ENCODE measurements at regions not wholly inside any gene's neighbourhood (a gene's known extent, or its start where the extent isn't known, plus 50 kb on each side); places are given as distances from the start of the nearest gene placed in this dataset.
"Not testable (repeated sequence)": the region's sequence is repeated elsewhere in the genome, so short reads cannot be mapped to it uniquely, and the experiment has no call there.

DNA sequence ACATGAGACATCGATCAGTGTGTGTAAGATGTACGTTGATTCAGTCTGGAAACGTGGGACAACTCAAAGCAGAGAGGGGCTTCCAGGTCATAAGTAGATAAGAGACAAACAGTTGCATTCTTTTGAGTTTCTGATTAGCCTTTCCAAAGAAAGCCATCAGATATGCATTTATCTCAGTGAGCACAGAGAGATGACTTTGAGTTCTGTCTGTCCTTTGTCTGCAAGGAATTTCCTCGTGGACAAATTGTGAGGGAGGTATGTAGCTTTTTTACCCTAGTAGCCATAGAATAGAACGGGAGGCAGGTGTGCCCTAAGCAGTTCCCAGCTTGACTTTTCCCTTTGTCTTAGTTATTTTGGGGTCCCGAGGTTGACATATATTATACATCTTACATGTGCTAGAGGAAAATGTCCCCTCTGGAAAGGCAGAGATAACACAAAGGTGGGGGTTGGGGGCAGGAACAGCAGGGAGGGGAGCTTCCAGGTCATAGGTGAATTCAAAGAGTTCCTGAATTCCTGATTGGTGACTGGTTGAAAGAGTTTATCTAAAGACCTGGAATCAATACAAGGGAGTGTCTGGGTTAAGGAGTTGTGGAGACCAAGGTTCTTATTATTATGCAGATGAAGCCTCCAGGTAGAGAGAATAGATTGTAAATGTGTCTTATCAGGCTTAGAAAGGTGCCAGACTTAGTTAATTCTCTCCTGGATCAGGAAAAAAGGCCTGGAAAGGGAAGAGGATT, 237.0 kb downstream of the NFATC2 start:
- no peak for DNase-seq

DNA sequence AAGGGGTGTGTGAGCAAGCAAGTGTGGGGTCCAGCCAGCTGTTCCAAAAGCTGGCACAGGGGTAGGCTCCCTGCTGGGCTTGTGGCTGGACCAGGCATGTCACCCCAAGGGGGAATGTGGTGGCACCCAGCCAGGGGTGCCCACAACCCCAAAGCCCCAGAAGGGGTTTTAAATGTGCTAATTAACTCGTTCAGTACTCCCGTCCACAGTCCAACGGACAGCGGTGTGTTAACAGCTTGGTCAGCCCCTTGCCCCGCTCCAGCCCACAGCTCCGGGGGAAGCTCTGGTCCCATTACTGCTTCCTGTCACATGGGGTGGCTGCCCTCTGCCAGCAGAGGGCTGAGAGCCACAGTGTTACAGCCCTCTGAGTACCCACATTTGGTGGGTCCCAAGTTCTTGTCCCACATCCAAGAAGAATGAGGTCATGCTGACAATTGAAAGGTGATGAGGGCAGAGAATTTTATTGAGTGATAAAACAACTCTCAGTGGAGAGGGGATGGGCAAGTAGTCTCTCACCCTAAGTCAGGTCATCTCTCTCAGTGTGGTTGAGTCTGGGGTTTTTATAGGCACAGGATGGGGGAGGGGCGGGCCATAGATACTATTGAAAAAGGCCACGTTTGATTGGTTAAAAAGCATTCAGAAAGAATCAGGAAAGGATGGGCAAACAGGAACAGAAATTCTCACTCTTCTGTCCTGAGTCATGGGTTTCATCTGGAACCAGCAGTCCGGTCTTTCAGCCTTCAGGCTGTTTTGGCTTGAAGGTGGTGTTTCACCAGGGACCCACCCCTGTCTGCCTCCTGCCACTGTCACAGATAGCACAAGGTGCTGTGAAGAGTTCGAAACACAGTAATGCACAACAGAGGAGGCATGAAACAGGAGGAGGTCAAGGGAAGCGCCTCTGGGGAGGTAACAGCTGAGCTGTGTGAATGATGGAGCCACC, 238.5 kb downstream of the NFATC2 start:
- DNase-seq: no peak

DNA sequence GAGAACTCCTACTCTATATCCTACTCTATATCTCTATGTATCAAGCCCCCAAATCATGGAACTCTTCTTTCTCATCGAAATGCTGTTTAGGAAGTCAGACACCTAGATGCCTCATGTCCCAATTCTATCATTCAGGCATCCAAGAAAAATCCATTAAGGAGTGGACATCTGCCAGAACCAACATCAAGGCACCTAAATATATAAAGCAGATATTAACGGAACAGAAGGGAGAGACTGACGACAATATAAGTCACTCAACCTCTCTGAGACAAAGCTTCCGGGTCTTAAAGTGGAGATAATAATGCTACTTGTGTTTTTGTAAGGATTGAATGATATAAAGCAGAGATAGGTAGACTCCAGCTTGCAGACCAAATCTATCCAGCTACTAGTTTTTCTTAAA, 241.5 kb downstream of the NFATC2 start:
- DNase-seq: no peak

DNA sequence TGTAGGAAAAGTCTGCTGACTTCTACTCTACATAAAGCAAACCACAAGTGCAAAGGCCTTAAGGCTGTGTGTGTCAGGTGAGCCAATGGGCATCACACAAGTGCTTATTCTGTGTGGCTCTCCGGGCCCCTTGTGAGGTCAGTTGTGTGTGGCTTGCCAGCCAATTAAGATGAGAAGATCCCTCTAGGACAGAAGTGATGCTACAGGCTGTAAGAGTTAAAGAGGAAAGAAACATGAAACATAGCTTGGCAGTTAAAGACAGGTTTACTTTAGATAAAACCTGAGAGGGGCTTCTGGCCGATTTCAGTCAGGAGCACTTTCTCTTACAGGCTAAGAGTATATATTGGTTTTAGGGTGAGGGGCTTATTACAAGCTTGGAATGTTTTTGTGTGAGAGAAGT, 242.4 kb downstream of the NFATC2 start:
- DNase-seq: no peak

DNA sequence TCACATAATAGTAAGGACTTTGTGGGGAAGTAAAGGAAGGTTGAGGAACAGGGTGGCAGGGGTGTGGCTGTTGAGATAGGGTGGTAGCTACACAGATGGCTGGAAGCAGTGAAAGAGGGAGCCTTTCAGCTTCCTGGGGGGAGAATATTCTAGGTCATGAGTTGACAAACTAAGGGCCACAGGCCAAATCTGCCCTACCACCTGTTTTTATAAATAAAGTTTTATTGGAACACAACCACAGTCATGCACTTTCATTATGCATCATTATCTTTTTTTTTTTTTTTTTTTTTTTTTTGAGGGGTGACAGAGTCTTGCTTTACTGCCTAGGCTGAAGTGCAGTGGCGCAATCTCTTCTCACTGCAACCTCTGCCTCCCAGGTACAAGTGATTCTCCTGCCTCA, 243.1 kb downstream of the NFATC2 start:
- DNase-seq: no peak

DNA sequence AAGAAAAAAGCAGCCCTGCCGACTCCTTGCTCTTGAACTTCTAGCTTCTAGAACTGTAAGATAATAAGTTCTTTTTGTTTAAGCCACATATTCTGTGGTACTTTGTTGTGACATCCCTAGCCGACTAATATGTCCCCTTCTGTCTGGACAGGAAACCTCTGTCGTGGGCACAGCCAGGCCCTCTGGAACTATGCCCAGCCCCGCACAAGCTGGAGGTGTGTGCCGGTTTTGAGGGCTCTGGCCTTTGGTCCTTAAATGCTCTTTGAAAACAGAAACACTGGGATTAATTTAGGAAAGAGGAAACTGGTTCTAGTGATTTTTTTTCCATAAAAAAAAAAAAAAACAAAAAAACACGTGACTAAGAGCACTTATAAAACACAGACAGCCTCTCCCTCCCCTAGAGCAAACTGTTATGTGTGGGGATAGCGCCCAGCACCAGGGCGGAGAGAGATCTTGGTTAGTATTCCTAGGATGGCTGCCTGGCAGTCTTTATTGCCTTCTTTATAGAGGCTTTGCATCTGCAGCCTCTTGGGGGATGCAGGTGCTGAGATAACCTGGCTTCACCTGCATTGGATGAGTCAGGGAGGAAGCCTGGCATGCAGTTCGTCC, 244.3 kb downstream of the NFATC2 start:
- no peak for DNase-seq

DNA sequence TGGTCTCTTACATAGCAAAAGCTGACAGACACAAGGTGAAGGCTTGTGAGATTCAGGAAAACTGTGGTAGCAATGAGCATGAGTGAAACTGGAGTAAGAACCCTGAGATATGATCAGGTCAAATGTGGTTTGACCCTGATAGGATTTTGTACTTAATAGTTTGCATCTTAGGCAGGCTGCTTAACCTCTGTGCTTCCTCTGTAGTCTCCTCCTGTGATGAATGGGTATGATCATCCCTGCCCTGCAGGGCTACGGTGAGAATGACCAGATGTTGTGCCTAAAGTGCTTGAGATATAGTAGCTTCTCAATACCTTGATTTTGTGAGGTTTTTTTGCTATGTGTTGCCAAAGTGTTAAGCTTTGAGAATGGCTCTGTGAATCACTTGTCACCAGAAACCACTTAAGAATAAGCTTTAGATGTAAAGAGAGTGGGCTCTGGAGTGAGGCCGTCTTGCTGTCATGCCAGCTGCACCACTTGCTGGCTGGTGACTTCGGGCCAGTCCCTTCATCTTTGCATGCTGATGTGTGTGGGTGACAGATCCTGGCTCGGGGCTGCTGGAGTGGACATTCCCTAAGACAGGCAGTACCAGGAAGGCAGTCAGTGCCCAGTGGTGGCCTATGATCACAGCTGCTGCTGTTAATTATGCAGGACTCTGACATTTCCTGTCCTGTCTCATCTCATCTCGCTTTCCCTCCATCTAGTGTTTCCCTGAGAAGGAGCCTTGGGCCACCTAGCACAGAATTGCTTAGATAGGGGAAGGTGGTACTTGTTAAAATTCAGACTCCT, 254.7 kb downstream of the NFATC2 start:
- DNase-seq: no peak

DNA sequence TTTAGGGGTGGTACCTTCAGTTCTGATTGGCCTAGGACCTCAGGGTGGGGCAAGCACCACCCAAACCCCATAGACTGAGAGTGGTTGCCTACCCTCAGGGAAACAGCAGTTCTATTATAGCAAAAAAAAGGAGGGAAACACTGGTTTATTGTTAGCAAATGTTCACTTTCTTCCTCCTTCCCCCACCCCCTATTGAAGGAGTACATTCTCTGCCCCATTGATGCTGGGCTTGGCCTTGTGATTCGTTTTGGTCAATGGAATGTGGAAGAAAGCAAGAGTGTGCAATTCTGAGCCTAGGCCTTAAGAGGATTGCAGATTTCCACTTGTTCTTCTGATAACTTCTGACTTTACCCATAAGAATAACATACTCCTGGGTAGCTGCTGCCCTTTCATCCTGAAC, 255.8 kb downstream of the NFATC2 start:
- no peak for DNase-seq

DNA sequence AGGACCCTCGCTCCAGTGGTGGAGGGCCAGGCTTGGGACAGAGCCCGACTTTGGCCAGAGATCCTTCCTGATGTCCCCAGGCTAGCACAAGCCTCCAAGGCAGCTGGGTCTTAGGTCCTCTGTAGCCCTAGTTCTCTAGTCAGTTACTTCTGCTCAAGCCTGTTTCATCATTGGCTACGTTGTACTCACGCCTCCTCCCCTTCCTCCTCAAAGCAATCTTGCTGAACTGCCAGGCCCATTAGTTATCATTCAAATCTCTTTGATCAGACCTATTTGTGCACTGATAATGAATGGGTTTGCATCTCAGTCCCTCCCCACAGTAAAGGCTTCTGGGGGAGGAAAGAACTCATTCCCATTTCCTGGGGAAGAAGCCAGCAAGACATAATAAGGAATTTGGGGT, 256.8 kb downstream of the NFATC2 start:
- no peak for DNase-seq

DNA sequence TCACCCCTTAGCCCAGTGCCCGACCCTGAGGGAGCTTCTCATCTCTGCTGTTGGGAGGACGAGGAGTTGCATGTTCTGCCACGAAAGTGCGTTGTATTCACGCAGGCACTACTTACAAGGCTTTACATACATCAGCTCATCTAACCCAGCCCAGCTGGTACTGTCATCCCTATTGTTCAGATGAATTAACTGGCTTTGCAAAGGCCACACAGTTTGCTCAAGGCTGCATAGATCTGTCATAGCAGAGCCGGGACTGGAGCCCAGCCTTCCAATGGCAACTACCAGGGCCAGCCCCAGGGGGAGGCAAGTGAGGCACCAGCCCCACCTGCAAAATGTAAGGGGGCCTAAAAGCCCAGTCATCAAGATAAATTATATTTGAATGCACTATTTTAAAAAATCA, 257.6 kb downstream of the NFATC2 start:
- no peak for DNase-seq

DNA sequence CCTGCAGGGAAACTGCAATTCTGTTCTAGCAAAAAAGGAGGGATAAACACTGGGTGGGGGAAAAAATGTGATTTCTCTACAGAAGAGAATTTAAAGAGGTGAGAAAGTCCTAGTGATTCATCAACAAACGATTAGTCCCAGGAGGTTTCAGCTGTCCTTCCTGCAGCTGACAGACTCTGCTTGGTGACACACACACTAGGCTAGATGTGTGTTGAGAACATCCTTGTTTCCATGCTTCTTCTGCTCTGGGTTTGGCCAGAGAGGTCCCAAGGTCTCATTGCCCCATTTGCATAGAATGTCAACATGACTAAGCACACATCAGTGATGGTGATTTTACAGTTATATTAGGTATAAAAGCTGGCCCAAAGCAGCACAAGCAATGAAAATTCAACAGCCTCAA, 258.3 kb downstream of the NFATC2 start:
- DNase-seq: no peak

DNA sequence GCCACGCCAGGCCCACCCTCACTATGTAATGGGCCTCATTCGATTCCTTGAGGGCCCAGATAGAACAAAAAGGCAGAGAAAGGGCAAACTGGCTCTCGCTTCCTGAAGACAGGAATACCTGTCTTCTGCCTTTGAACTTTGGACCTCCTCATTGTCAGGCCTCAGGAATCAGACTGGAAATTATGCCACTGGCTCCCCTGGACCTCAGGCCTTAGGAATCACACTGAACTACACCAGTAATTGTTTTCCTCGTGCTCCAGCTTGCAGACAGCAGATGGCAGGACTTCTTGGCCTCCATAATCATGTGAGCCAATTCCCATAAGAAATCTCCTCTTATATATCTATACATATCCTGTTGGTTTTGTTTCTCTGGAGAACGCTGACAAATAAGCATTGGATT, 258.6 kb upstream of the KCNG1 start:
- no peak for DNase-seq

DNA sequence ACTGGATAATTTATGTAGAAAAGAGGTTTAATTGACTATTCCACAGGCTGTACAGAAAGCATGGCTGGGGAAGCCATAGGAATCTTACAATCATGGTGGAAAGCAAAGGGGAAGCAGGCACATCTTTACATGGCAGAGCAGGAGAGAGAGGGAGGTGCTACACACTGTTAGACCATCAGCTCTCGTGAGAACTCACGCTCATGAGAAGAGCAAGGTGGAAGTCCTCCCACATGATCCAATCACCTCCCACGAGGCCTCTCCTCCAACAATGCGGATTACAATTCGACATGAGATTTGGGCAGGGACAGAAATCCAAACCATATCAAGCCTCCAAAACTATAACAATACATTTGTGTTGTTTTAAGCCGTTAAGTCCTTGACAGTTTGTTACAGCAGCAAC, 257.1 kb upstream of the KCNG1 start:
- no peak for DNase-seq

DNA sequence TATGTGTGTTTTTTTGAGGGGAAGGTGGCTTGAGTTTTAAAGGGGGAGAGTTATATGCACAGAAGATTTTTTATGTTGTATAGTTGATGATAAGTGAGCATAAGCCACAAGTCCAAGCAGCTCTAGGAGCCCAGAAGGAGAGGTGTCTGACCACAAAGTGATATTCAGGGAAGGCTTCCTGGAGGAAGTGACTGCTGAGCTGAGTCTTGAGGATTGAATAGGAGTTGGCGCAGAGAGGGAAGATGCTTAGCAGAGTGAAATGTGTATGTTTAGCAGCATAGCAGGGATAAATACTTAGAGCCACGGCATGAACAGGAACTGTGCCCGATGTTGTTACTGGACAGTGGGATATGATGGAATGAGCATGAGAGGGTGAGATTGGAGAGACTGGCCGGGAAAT, 255.1 kb upstream of the KCNG1 start:
- no peak for DNase-seq

DNA sequence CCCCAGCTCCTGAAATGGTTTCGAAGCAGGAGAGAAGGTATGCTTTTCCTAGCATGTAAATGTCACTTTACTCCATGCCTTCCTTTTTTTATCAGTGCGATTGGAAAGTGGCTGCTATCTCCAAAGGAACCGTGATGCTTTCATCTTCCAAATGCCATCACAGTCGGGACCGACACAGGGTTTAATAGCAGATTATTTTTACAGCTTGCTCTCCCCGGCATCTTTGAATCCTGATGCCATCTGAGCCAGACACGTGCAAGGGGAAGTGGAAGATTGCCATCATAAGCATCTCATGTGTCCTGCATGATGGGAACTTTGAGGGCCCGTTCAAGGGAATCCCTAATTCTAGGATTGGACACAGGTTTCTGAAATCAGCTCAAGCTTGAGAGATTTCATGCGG, 253.4 kb upstream of the KCNG1 start:
- no peak for DNase-seq

DNA sequence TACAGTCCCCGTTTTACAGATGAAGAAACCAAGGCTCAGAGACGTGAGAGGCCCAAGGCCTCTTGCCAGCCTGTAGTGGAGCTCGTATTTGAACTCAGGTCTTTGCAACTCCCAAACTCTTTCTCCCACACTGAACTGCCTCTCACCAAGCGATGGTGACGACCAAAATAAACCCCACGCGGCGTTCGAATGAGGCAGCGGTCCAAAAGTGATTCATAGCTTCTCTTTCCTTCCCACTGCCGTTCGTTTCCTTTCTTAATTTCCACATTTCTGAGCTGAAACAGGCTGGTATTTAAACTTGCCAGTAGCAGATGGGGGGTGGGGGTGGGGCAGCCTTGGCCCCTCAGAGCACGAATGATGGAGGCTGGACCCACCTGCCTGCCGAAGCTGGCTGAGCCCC, 252.9 kb upstream of the KCNG1 start:
- DNase-seq: peak in 1 of 2 experiments; percentile 19

DNA sequence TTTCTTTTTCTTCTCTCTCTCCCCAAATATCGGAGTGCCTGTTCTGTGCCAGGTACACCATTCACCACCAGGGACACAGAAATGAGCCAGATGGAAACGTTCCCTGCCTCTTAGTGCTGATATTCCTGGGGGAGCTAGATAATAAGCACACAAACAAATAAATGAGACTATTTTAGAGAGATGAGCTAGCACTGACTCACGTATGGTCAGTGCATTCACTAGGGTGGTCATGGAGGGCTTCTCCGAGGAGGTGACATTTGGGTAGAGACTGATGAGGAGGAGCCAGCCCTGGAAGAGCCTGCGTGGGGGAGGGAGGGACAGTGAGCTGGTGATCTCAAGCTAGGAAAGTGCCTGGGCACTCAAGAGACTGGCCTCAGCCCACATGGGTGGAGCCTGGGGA, 252.3 kb upstream of the KCNG1 start:
- DNase-seq: no peak

DNA sequence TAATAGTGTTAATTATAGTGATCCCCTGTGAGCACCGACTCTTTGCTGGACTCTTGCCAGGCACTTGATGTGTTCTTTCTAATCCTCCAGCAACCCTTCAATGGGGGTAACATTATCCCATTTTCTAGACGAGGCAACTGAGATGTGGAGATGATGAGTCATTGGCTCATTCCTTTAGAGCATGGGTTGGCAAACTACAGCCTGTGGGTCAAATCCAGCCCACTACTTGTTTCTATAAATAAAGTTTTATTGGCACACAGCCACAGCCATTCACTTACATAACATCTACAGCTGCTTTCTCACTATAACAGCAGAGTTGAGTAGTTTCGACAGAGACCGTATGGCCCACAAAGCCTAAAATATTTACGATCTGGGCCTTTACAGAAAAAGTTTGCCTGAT, 249.5 kb upstream of the KCNG1 start:
- no peak for DNase-seq

DNA sequence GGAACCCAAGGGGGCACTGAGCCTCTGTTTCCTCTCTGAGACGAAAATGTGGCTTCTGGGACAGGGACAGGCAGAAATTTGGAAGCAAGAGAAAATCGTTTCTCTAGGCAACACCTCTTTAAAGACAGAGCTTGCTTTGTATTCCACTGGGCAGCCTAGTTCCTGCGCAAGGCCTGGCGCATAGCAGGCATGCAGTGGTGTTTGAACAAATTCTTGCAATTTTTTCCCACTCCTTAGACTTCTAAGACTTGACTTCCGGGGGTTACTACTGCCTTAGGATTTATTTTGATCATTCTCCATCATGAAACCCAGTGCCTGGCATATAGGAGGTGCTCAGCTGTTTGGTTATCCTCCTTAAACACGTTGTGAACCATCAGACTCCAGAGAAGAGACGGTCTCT, 249.0 kb upstream of the KCNG1 start:
- DNase-seq: no peak

DNA sequence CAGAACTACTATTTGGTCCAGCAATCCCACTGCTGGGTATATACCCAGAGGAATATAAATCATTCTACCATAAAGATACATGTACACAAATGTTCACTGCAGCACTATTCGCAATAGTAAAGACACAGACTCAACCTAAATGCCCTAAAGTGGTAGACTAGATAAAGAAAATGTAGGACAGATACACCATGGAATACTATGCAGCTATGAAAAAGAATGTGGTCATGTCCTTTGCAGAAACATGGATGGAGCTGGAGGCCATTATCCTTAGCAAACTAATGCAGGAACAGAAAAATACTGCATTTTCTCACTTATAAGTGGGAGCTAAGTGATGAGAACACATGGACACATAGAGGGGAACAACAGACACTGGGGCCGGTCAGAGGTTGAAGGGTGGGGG, 248.4 kb upstream of the KCNG1 start:
- DNase-seq: not testable (repeated sequence)

DNA sequence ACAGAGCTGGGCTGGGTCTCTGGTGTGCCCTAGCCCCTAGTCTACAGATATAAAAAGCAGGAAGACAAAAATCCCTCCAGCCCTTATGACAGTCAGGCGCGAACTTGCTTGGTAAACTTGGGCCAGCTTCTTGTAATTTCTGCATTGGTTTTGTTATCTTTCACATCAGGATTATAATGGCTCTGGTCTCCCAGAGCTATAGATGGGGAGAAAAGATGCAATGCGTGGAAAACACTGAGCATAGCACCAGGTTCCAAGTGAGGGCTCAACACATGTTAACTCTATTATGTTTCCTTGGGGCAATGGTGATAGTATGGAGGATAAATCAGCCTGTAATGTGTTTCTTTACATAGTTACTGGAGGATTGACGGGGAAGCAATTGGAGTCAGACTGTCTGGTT, 246.8 kb upstream of the KCNG1 start:
- DNase-seq: no peak

DNA sequence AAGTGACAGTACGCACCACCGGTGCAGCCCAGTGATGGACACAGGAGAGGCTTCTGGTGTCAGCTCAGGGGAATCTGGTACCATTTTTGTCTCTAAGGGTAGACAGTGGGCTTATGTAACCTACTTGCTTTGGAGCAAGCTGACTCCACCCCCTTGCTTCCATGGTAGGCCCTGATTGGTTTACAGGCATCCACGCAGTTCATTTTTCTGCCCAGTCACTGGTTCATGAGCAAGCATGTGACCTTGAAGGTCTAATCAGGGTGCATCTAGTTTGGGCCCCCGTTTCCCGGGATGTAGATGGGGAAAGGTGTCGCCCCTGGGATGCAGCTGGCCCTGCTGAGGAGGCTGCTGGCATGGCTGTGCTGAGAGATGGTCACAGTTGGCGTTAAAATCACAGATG, 244.8 kb upstream of the KCNG1 start:
- no peak for DNase-seq

DNA sequence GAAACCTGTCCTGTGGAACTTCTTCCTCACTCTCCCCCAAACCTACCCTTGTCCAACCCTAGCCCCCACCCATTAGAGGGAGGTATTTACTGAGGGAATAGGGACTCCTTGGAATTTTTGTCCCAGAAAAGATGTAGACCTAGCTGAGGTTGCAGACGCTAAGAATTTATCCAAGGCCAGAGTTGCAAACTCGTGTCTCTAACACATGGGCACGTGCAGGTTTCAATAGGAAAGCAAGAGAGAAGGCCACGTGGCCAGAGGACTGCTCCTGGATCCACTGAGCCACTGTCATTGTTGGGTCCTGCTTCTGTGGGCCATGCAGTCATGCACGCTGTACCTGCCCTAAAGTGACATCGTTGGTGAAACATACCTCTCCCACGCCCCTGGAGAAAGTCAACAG, 243.4 kb upstream of the KCNG1 start:
- DNase-seq: no peak

Measured in activated T-cell treated with anti-CD3 and anti-CD28 coated beads, Interleukin-2, amount 50 U/mL, for 48 hours (primary cell).